A673 (cell line): ENCODE measurements at regions not wholly inside any gene's neighbourhood (a gene's known extent, or its start where the extent isn't known, plus 50 kb on each side); places are given as distances from the start of the nearest gene placed in this dataset.

Source experiments
- EZH2 ChIP-seq: fragments of 200-600 bp; sonication (generic); IDR thresholded peaks from 2 replicates; pipeline ENCODE4 v1.6.1; 2017; ENCODE audit warnings: borderline replicate concordance, low read depth, mild to moderate bottlenecking, mixed read lengths, antibody characterized with exemption, low read length; ENCODE audit not compliant: poor library complexity, severe bottlenecking
- TF ChIP-seq, protein P1 (sequence below): fragments of 300-800, 200-600 bp; sonication (generic); conservative IDR thresholded peaks from 2 replicates; pipeline ENCODE4 v1.5.1; 2017; ENCODE audit warnings: low read depth, mild to moderate bottlenecking, antibody characterized with exemption, low read length, moderate library complexity, mixed read lengths

DNA sequence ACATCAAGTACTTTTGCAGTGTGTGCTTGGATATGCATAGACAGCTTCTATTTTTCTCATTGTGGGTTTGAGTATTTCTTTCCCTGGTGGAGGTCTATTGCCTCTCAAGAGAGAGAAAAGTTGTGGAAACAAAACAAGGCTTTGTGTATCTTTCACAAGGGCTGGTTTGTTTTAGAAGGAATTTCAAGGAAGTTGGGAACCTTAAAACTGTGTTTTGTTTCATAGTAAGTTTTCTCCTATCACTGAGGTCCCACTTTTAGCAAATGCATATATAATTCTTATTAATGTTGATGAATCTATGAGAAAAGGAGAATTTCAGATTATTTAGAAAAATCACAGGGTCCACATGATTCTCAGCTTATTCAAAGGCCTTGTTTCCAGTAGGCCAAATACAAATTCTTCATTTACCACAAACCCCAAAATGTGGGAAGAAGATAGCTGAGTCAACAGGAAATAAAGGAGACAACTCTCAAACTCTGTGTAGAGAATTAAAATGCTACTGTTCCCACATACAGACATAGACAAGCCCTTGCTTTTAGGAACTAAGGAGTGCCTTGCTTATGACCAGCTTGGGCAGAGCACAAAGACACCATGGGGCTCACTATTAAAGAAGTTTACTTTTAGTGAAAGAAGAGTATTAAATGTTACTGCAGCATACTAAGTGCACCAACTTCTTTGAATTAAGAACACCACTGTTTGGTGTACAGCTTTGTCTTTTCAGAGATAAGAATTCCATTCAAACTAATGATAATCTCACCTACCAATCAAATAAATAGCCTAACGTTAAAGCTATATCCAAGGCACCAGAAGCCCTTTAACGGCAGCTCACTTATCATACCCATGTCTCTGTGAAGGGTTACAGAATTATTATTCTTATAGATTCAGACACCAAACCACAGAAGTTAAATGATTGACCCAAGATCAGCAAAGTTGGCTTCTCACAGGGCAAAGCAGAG is 177.4 kb upstream of the LEF1 start:
- no peak for TF ChIP-seq EZH2
- TF ChIP-seq, protein P1, sequence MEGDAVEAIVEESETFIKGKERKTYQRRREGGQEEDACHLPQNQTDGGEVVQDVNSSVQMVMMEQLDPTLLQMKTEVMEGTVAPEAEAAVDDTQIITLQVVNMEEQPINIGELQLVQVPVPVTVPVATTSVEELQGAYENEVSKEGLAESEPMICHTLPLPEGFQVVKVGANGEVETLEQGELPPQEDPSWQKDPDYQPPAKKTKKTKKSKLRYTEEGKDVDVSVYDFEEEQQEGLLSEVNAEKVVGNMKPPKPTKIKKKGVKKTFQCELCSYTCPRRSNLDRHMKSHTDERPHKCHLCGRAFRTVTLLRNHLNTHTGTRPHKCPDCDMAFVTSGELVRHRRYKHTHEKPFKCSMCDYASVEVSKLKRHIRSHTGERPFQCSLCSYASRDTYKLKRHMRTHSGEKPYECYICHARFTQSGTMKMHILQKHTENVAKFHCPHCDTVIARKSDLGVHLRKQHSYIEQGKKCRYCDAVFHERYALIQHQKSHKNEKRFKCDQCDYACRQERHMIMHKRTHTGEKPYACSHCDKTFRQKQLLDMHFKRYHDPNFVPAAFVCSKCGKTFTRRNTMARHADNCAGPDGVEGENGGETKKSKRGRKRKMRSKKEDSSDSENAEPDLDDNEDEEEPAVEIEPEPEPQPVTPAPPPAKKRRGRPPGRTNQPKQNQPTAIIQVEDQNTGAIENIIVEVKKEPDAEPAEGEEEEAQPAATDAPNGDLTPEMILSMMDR: no peak
